Fibroblast of peridontal ligament (primary cell): ENCODE measurements at regions not wholly inside any gene's neighbourhood (a gene's known extent, or its start where the extent isn't known, plus 50 kb on each side); places are given as distances from the start of the nearest gene placed in this dataset.

Experiments
- DNase-seq: peaks from one replicate; pipeline ENCODE4 v3.0.0-alpha.2; 2010; ENCODE audit errors: extremely low read depth

- no peak for DNase-seq
Measured at GRCh38 chr16:63623551-63624039, 1498.3 kb downstream of the CDH11 start.

GRCh38 chr16:63618896-63619485 lies 1502.9 kb downstream of the CDH11 start:
- no peak for DNase-seq

GRCh38 chr16:63617990-63618763 lies 1503.7 kb downstream of the CDH11 start:
- DNase-seq: peak; percentile 2

- DNase-seq: peak; percentile 1
Measured at GRCh38 chr16:63617047-63617989, 1504.5 kb downstream of the CDH11 start.

GRCh38 chr16:63614429-63614828 lies 1507.4 kb downstream of the CDH11 start:
- peak; percentile 8 for DNase-seq

GRCh38 chr16:63613701-63614100 lies 1508.2 kb downstream of the CDH11 start:
- DNase-seq: peak; percentile 14

GRCh38 chr16:63612462-63613227 lies 1509.2 kb downstream of the CDH11 start:
- no peak for DNase-seq

GRCh38 chr16:63606778-63607177 lies 1515.1 kb downstream of the CDH11 start:
- DNase-seq: no peak

GRCh38 chr16:63602206-63602927 lies 1519.5 kb downstream of the CDH11 start:
- no peak for DNase-seq

- DNase-seq: no peak
Measured at GRCh38 chr16:63596716-63597115, 1525.1 kb downstream of the CDH11 start.

- DNase-seq: no peak
Measured at GRCh38 chr16:63592852-63593251, 1529.0 kb downstream of the CDH11 start.

GRCh38 chr16:63581570-63581969 lies 1540.3 kb downstream of the CDH11 start:
- DNase-seq: no peak

GRCh38 chr16:63578791-63579190 lies 1542.6 kb upstream of the CDH8 start:
- DNase-seq: no peak

- DNase-seq: no peak
Measured at GRCh38 chr16:63577891-63578290, 1541.7 kb upstream of the CDH8 start.

- DNase-seq: no peak
Measured at GRCh38 chr16:63575041-63575440, 1538.8 kb upstream of the CDH8 start.

GRCh38 chr16:63568164-63568563 lies 1531.9 kb upstream of the CDH8 start:
- DNase-seq: no peak

GRCh38 chr16:63563819-63564505 lies 1527.7 kb upstream of the CDH8 start:
- no peak for DNase-seq

- no peak for DNase-seq
Measured at GRCh38 chr16:63553980-63554379, 1517.7 kb upstream of the CDH8 start.

- no peak for DNase-seq
Measured at GRCh38 chr16:63539276-63539675, 1503.0 kb upstream of the CDH8 start.

GRCh38 chr16:63530974-63531373 lies 1494.7 kb upstream of the CDH8 start:
- no peak for DNase-seq
